CD4-positive, CD25-positive, alpha-beta regulatory T cell (primary cell): ENCODE measurements at regions not wholly inside any gene's neighbourhood (a gene's known extent, or its start where the extent isn't known, plus 50 kb on each side); places are given as distances from the start of the nearest gene placed in this dataset.

Experiments
- ATAC-seq, 2 donors: fragments of 150-1000 bp; cut with Tn5 transposase; one replicate each; pipeline ENCODE4 v1.10.0; 2021; ENCODE audit warnings: low read depth in 2 of 2, moderate number of reproducible peaks in 2 of 2, moderate library complexity in 1 of 2
- DNase-seq, 3 donors: peaks; one replicate each; pipeline versions ENCODE4 v3.0.0 to v3.0.0-alpha.2; 2012 to 2022; ENCODE audit warnings: mixed read lengths in 1 of 3
- H3K27ac ChIP-seq: one replicate; pipeline ENCODE4 v1.7.0; 2013; ENCODE audit warnings: mild to moderate bottlenecking, low read length; ENCODE audit not compliant: insufficient read depth, poor library complexity, severe bottlenecking
- H3K27me3 ChIP-seq: one replicate; pipeline ENCODE4 v1.7.0; 2013; ENCODE audit warnings: low read length; ENCODE audit not compliant: control insufficient read depth, insufficient read depth
- H3K36me3 ChIP-seq: one replicate; pipeline ENCODE4 v1.7.0; 2013; ENCODE audit warnings: mild to moderate bottlenecking, low read length, moderate library complexity; ENCODE audit not compliant: control insufficient read depth, insufficient read depth
- H3K4me1 ChIP-seq: 2 replicates; pipeline ENCODE4 v1.7.0; 2013; ENCODE audit warnings: mild to moderate bottlenecking, low read length; ENCODE audit not compliant: insufficient read depth, control insufficient read depth, poor library complexity, severe bottlenecking
- H3K4me3 ChIP-seq: one replicate; pipeline ENCODE4 v1.7.0; 2013; ENCODE audit warnings: low read depth, mild to moderate bottlenecking, low read length, moderate library complexity
- H3K9me3 ChIP-seq, 2 experiments: 1 replicate in 1 of 2; 2 replicates in 1 of 2; pipeline ENCODE4 v1.7.0; 2013; ENCODE audit warnings: low read length in 2 of 2, mild to moderate bottlenecking in 1 of 2, moderate library complexity in 1 of 2; ENCODE audit not compliant: control insufficient read depth in 2 of 2
- H3K27ac Mint-ChIP-seq, 3 donors: one replicate each; pipeline ENCODE4 v1.8.0; 2020 to 2022; ENCODE audit warnings: mild to moderate bottlenecking in 3 of 3, mixed read lengths in 3 of 3, moderate library complexity in 2 of 3
- H3K27me3 Mint-ChIP-seq: one replicate; pipeline ENCODE4 v1.8.0; 2022; ENCODE audit warnings: mild to moderate bottlenecking, mixed read lengths
- H3K36me3 Mint-ChIP-seq: one replicate; pipeline ENCODE4 v1.8.0; 2020; ENCODE audit warnings: mixed read lengths
- H3K4me1 Mint-ChIP-seq, 4 donors: one replicate each; pipeline ENCODE4 v1.8.0; 2020 to 2022; ENCODE audit warnings: mixed read lengths in 4 of 4, mild to moderate bottlenecking in 1 of 4
- H3K4me3 Mint-ChIP-seq, 4 donors: one replicate each; pipeline ENCODE4 v1.8.0; 2020 to 2022; ENCODE audit warnings: mild to moderate bottlenecking in 4 of 4, mixed read lengths in 4 of 4, moderate library complexity in 3 of 4
- H3K9me3 Mint-ChIP-seq, 7 donors: one replicate each; pipeline ENCODE4 v1.8.0; 2020 to 2022; ENCODE audit warnings: mixed read lengths in 7 of 7, mild to moderate bottlenecking in 3 of 7, moderate library complexity in 2 of 7

DNA sequence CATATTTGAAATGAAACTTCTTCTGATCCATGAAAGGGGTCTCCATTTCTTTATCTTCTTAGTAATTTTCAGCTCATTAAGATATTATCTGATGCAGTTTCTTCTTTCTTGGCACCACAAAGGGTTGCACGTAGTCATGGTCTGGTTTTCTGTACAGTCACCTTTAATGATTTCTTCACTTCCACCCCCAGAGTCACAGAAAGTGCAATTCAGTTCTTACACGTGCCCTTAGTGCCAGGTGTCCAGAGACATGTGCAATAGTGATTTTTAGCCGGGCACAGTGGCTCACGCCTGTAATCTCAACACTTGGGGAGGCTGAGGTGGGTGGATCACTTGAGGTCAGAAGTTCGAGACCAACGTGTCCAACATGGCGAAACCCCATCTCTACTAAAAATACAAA lies 202.8 kb upstream of the MTNR1B start:
- H3K4me1 Mint-ChIP-seq = peaks cover 0 to 12% (median 0%) of the 10 kb centered on the region in 4 donors
- H3K4me1 ChIP-seq = no peaks in the 10 kb centered on the region
- no peak overlapping the region for H3K27ac ChIP-seq
- H3K4me3 ChIP-seq = no peak overlapping the region
- H3K4me3 Mint-ChIP-seq = no peak overlapping the region
- ATAC-seq (no peak), DNase-seq (no peak)
- peaks cover 9% of the 10 kb centered on the region for H3K27me3 Mint-ChIP-seq
- H3K36me3 ChIP-seq = no peaks in the 10 kb centered on the region
- no peak overlapping the region for H3K27ac Mint-ChIP-seq
- no peaks in the 10 kb centered on the region for H3K27me3 ChIP-seq
- no peaks in the 10 kb centered on the region for H3K36me3 Mint-ChIP-seq
- peaks cover 0 to 3% (median 0%) of the 10 kb centered on the region in 7 donors for H3K9me3 Mint-ChIP-seq
- no peaks in the 10 kb centered on the region for H3K9me3 ChIP-seq

DNA sequence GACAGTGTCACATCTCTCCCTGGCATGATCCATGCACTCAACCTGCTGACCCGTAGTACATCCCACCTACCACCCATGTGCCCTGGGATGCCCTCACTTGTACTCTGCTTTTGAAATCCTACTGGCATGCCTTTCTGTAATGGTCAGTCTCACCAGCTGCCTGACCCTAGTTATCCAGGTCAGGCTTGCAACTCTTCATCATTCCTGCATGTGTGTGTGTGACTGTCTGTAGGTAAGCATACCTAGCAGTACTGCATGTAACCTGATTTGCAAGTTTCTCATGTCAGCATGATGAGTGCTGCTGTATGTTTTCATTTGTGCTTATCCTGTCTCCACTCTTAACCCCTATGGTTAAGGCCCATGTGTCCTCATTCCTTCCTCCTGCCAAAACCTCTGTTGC lies 202.0 kb upstream of the MTNR1B start:
- Histone ChIP-seq H3K4me3 (no peak overlapping the region), H3K4me1 (no peaks in the 10 kb centered on the region), H3K27ac (no peak overlapping the region), H3K9me3 (no peaks in the 10 kb centered on the region), H3K27me3 (no peaks in the 10 kb centered on the region), H3K36me3 (no peaks in the 10 kb centered on the region)
- Mint-ChIP-seq H3K27ac (no peak overlapping the region), H3K4me1 (peaks cover 0 to 12% (median 0%) of the 10 kb centered on the region in 4 donors), H3K27me3 (peaks cover 9% of the 10 kb centered on the region), H3K4me3 (peak overlapping the region in 1 of 4 donors; percentile 14), H3K9me3 (peaks cover 0 to 3% (median 0%) of the 10 kb centered on the region in 7 donors), H3K36me3 (no peaks in the 10 kb centered on the region)
- DNase-seq (no peak), ATAC-seq (no peak)

DNA sequence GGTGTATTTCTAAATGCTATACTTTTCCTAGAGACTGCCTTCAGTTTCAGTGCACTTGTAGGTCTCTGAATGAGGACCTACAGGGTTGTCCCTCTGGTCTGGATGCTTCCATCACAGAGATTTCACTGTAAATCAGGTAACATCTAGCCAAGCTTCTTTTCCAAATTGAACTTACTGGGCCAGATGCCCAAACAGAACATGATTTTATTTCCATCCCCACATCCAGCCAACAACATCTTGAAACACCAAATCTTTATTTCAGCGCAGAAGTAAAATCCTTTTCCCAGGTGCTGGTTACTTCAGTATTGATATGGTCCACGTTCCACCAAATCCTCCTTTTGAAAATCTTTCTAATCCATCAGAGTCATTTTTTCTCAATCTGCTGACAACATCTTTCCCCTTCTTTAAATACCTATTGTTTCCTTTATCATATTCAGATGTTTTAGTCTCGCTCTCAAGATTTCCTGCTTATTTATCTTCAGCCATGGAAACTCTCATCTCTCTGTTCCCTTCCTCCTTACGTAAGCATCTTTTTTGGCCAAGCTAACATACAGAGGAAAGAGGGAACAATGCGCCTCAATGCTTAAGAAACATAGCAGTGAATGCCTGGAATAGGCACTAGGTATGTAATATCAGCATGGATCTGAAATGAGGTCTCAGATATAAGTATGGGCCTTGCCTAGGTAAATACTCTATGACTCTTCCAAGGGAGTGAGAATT lies 201.2 kb upstream of the MTNR1B start:
- Histone ChIP-seq H3K4me1 (no peaks in the 10 kb centered on the region), H3K27me3 (no peaks in the 10 kb centered on the region), H3K36me3 (no peaks in the 10 kb centered on the region), H3K4me3 (no peak overlapping the region), H3K9me3 (no peaks in the 10 kb centered on the region), H3K27ac (no peak overlapping the region)
- H3K9me3 Mint-ChIP-seq = peaks cover 0 to 3% (median 0%) of the 10 kb centered on the region in 7 donors
- DNase-seq (no peak), ATAC-seq (no peak)
- peaks cover 0 to 12% (median 0%) of the 10 kb centered on the region in 4 donors for H3K4me1 Mint-ChIP-seq
- H3K4me3 Mint-ChIP-seq = no peak overlapping the region
- no peaks in the 10 kb centered on the region for H3K36me3 Mint-ChIP-seq
- H3K27ac Mint-ChIP-seq = no peak overlapping the region
- peaks cover 9% of the 10 kb centered on the region for H3K27me3 Mint-ChIP-seq

DNA sequence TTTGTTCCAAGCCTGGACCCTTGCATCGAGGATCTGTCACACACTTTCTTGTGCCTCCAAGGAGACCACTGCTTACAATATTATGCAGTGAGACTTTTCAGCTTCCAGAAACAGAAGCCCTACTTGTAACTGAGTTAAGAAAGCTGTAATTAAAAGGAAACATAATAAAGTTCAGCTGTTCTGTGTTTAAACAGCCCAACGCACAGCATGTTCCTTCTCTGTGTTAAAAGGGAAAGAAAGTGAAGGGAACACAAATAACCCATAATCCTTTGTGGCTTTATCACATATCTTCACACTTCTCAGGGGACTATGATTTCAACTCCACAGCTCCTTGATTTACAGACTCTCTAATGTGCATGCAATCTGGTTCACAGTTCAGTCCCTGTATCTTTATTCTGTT lies 200.3 kb upstream of the MTNR1B start:
- Mint-ChIP-seq H3K27me3 (peaks cover 9% of the 10 kb centered on the region), H3K9me3 (peaks cover 0 to 3% (median 0%) of the 10 kb centered on the region in 7 donors), H3K27ac (no peak overlapping the region), H3K36me3 (no peaks in the 10 kb centered on the region), H3K4me1 (peaks cover 0 to 12% (median 0%) of the 10 kb centered on the region in 4 donors), H3K4me3 (no peak overlapping the region)
- Histone ChIP-seq H3K27ac (no peak overlapping the region), H3K9me3 (no peaks in the 10 kb centered on the region), H3K4me3 (no peak overlapping the region), H3K27me3 (no peaks in the 10 kb centered on the region), H3K4me1 (no peaks in the 10 kb centered on the region), H3K36me3 (no peaks in the 10 kb centered on the region)
- no peak for ATAC-seq
- no peak for DNase-seq

DNA sequence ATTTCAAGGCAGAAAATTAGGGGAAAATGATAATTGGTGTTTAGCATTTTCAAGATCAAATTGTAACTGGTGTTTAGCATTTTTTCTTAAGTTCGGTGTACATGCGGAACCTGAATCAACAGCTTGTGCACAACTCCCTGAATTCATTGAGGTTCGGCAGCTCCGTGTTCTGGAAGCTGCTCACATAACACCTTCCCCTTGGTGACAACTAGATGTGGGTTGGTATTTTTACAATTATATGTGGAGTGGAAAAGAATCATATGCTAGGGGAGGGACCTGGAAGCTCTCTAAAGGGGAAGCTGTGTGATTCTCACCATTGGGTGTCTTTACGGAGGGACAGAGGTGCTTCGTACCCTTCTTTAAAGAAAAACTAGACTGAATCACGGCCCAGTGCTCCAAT lies 199.0 kb upstream of the MTNR1B start:
- DNase-seq (no peak), ATAC-seq (no peak)
- Mint-ChIP-seq H3K9me3 (peaks cover 0 to 3% (median 0%) of the 10 kb centered on the region in 7 donors), H3K4me3 (no peak overlapping the region), H3K4me1 (peaks cover 0 to 9% (median 0%) of the 10 kb centered on the region in 4 donors), H3K27ac (no peak overlapping the region), H3K36me3 (no peaks in the 10 kb centered on the region), H3K27me3 (peaks cover 9% of the 10 kb centered on the region)
- Histone ChIP-seq H3K27ac (no peak overlapping the region), H3K4me1 (no peaks in the 10 kb centered on the region), H3K9me3 (no peaks in the 10 kb centered on the region), H3K27me3 (no peaks in the 10 kb centered on the region), H3K36me3 (no peaks in the 10 kb centered on the region), H3K4me3 (no peak overlapping the region)

DNA sequence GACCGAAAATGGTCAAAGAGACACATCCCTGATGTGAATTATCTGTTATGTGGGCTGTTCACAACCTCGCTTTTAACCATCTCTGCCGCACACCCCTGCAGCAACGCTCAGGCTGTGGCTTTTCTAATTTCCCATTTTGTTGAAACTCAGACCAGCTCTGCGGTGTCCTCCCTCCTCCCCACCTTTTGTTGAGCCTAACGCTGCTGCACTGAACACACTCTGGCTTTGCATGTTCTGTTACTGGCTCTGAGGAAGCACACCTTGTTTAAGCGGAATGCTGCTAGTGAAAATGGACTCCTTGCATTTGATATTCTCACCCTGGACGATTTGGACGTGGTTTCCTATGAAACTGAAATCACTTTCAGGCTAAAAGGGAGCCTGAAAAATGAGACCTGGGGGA lies 198.5 kb upstream of the MTNR1B start:
- H3K36me3 Mint-ChIP-seq = no peaks in the 10 kb centered on the region

DNA sequence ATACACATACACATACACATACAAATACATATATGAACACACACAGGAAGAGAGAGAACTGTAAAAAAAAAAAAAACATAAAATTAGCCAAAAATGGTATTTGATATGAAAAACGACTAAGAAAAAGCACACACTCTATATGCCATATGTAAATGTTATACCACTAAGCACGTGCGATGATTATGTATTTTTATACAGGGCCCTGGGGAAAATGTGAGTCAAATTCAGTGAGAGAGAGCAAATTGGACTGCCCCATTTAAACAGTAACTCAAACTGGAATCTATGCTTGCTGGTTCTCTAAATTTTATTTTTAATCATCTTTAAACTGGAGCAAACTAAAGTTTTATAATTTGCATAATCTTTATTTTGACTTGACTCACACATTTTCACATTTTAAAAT lies 197.8 kb upstream of the MTNR1B start:
- no peak overlapping the region for H3K27ac Mint-ChIP-seq
- H3K4me3 Mint-ChIP-seq = no peak overlapping the region
- Histone ChIP-seq H3K36me3 (no peaks in the 10 kb centered on the region), H3K27ac (no peak overlapping the region), H3K9me3 (no peaks in the 10 kb centered on the region), H3K27me3 (no peaks in the 10 kb centered on the region), H3K4me1 (no peaks in the 10 kb centered on the region), H3K4me3 (no peak overlapping the region)
- ATAC-seq = no peak
- H3K36me3 Mint-ChIP-seq = no peaks in the 10 kb centered on the region
- peaks cover 0 to 3% (median 0%) of the 10 kb centered on the region in 7 donors for H3K9me3 Mint-ChIP-seq
- peaks cover 0 to 3% (median 0%) of the 10 kb centered on the region in 4 donors for H3K4me1 Mint-ChIP-seq
- no peak for DNase-seq
- H3K27me3 Mint-ChIP-seq = peaks cover 9% of the 10 kb centered on the region

More for the DNA sequence above, 198.5 kb upstream of the MTNR1B start:
- H3K9me3 ChIP-seq = no peaks in the 10 kb centered on the region
- no peak for DNase-seq
- Mint-ChIP-seq H3K27me3 (peaks cover 9% of the 10 kb centered on the region), H3K4me3 (no peak overlapping the region), H3K9me3 (peaks cover 0 to 3% (median 0%) of the 10 kb centered on the region in 7 donors), H3K4me1 (peaks cover 0 to 4% (median 0%) of the 10 kb centered on the region in 4 donors), H3K27ac (no peak overlapping the region)
- ATAC-seq = no peak
- no peak overlapping the region for H3K4me3 ChIP-seq
- no peaks in the 10 kb centered on the region for H3K36me3 ChIP-seq
- H3K27ac ChIP-seq = no peak overlapping the region
- no peaks in the 10 kb centered on the region for H3K27me3 ChIP-seq
- H3K4me1 ChIP-seq = no peaks in the 10 kb centered on the region
